AG10803 (cell line): ENCODE measurements at regions not wholly inside any gene's neighbourhood (a gene's known extent, or its start where the extent isn't known, plus 50 kb on each side); places are given as distances from the start of the nearest gene placed in this dataset.

ENCODE experiments used
- DNase-seq: peaks from one replicate; pipeline ENCODE4 v3.0.0; 2010; ENCODE audit warnings: low read depth
- H3K4me3 ChIP-seq: 2 replicates; pipeline ENCODE4 v1.5.1; 2011; ENCODE audit warnings: mild to moderate bottlenecking, low read length, control low read depth
- CTCF ChIP-seq: conservative IDR thresholded peaks from 2 replicates; pipeline ENCODE4 v1.5.1; 2011; ENCODE audit warnings: mild to moderate bottlenecking, low read length, control low read depth, inconsistent platforms

DNA sequence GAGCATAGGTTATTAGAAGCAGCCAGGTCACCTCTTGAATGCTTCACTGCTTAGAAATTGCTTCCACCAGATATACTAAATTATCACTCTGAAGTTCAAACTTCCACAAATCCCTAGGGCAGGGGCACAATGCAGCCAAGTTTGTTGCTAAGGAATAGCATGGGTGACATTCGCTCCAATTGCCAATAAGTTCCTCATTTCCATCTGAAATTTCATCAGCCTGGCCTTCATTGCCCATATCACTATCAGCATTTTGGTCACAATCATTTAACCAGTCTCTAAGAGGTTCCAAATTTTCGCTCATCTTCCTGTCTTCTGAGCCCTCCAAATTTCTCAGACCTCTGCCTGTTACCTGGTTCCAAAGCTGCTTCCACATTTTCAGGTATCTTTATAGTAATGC is 356.1 kb downstream of the DAD1 start:
- H3K4me3 ChIP-seq = no peak overlapping the region
- no peak for DNase-seq
- no peak for TF ChIP-seq CTCF

DNA sequence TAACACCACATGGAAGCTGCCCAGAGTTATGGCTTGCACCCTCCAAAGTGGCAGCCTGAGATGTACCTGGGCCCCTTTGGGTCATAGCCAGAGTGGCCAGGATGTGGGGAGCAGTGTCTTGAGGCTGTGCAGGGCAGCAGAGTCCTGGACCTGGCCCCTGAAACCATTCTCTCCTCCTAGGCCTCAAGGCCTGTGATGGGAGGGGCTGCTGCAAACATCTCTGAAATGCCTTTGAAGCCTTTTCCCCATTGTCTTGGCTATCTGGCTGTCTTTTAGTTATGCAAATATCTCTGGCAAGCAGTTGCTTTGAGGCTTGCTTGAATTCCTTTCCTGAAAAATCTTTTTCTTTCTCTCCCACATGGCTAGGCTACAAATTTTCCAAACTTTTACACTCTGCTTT is 356.5 kb downstream of the DAD1 start:
- TF ChIP-seq CTCF = no peak
- DNase-seq = no peak
- H3K4me3 ChIP-seq = no peak overlapping the region

- H3K4me3 ChIP-seq = no peak overlapping the region
- DNase-seq = no peak
- TF ChIP-seq CTCF = no peak
Measured at GRCh38 chr14:22231018-22231417, 358.0 kb downstream of the DAD1 start.

GRCh38 chr14:22230517-22230916 is 358.5 kb downstream of the DAD1 start:
- no peak for DNase-seq
- H3K4me3 ChIP-seq = no peak overlapping the region
- TF ChIP-seq CTCF = no peak

GRCh38 chr14:22227084-22227483 is 361.9 kb downstream of the DAD1 start:
- no peak overlapping the region for H3K4me3 ChIP-seq
- TF ChIP-seq CTCF = no peak
- DNase-seq = no peak

GRCh38 chr14:22226381-22226780 is 362.6 kb downstream of the DAD1 start:
- no peak overlapping the region for H3K4me3 ChIP-seq
- no peak for TF ChIP-seq CTCF
- DNase-seq = no peak

DNA sequence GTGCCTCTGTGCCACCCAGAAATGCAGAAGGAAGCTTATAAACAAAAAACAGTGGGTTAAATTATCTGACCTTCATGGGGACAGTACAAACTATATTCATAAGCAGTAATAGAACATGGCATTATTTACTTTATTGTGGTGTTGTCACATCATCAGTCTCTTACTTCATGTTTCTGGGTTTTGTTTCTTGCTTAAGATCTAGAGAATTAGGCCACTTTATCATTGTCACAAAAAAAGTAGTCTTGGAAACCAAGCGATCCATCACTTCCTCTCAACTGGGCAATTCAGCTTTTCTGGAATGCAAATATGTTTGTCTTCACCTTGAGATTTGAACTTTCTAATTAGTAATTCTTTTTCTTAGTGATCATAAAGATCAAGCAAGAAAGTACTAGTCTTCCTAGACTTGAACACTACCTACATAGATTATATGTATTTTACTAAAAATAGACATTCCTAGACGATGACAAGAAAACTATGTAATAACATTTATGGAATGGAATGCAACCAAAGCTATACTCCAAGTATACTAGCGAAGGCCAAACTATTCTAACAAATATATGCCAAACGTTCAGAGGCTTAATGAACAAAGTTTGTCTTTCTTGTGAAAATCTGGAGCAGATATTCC is 363.4 kb downstream of the DAD1 start:
- H3K4me3 ChIP-seq = no peak overlapping the region
- TF ChIP-seq CTCF = no peak
- DNase-seq = peak; percentile 42
